ENCODE measurements at regions not wholly inside any gene's neighbourhood (a gene's known extent, or its start where the extent isn't known, plus 50 kb on each side); places are given as distances from the start of the nearest gene placed in this dataset.
"Not testable (repeated sequence)": the region's sequence is repeated elsewhere in the genome, so short reads cannot be mapped to it uniquely, and the experiment has no call there.

- intact Hi-C loops (cut with DNase I): no loop called here
- no peaks in the 10 kb centered on the region for H3K36me3 ChIP-seq
- no peaks in the 10 kb centered on the region for H3K27me3 ChIP-seq
- TF ChIP-seq POLR2A (IDR thresholded peaks at IDR 0.05) (no peak), CTCF (IDR thresholded peaks at IDR 0.05) (no peak)
- H3K27ac ChIP-seq: no peak overlapping the region
- no peaks in the 10 kb centered on the region for H3K4me1 ChIP-seq
- no peaks in the 10 kb centered on the region for H3K9me3 ChIP-seq
- no peak overlapping the region for H3K4me3 ChIP-seq
- WGBS, 2 donors: 53 to 73% methylated on average over 3 to 4 of the region's 4 CpGs
- no peak for DNase-seq
Measured at GRCh38 chr3:35141406-35141805, 497.9 kb upstream of the ARPP21 start.

- Histone ChIP-seq H3K27me3 (no peaks in the 10 kb centered on the region), H3K27ac (no peak overlapping the region), H3K36me3 (no peaks in the 10 kb centered on the region), H3K9me3 (no peaks in the 10 kb centered on the region), H3K4me3 (no peak overlapping the region), H3K4me1 (no peaks in the 10 kb centered on the region)
- DNase-seq: no peak
- intact Hi-C loops (cut with DNase I): no loop called here
- no peak for TF ChIP-seq CTCF (IDR thresholded peaks at IDR 0.05)
- TF ChIP-seq POLR2A (IDR thresholded peaks at IDR 0.05): no peak
Measured at GRCh38 chr3:35144011-35144410, 495.3 kb upstream of the ARPP21 start.

- H3K27ac ChIP-seq; H3K4me1 ChIP-seq; H3K36me3 ChIP-seq; H3K27me3 ChIP-seq; DNase-seq; intact Hi-C loops (cut with DNase I); H3K9me3 ChIP-seq; H3K4me3 ChIP-seq: not testable (repeated sequence)
- 66 to 73% methylated on average over 7 to 10 of the region's 10 CpGs for WGBS, 2 donors
Measured at GRCh38 chr3:35146256-35147035, 492.9 kb upstream of the ARPP21 start.

GRCh38 chr3:35183927-35184675 lies 455.2 kb upstream of the ARPP21 start:
- WGBS, 2 donors: 48 to 49% methylated on average over 2 of the region's 2 CpGs
- Histone ChIP-seq H3K4me3 (no peak overlapping the region), H3K4me1 (no peaks in the 10 kb centered on the region), H3K27ac (no peak overlapping the region), H3K36me3 (no peaks in the 10 kb centered on the region), H3K9me3 (peaks cover 0 to 17% (median 4%) of the 10 kb centered on the region in 3 donors), H3K27me3 (no peaks in the 10 kb centered on the region)
- no peak for DNase-seq
- no peak for TF ChIP-seq POLR2A (IDR thresholded peaks at IDR 0.05)
- no peak for TF ChIP-seq CTCF (IDR thresholded peaks at IDR 0.05)
- intact Hi-C loops (cut with DNase I): no loop called here

GRCh38 chr3:35184775-35185174 lies 454.6 kb upstream of the ARPP21 start:
- H3K27me3 ChIP-seq: no peaks in the 10 kb centered on the region
- H3K27ac ChIP-seq: no peak overlapping the region
- 50 to 58% methylated on average over 2 of the region's 2 CpGs for WGBS, 2 donors
- intact Hi-C loops (cut with DNase I): no loop called here
- no peak overlapping the region for H3K4me3 ChIP-seq
- peaks cover 0 to 3% (median 0%) of the 10 kb centered on the region in 3 donors for H3K4me1 ChIP-seq
- no peak for DNase-seq
- H3K36me3 ChIP-seq: no peaks in the 10 kb centered on the region
- no peak for TF ChIP-seq CTCF (IDR thresholded peaks at IDR 0.05)
- TF ChIP-seq POLR2A (IDR thresholded peaks at IDR 0.05): no peak
- peaks cover 0 to 17% (median 4%) of the 10 kb centered on the region in 3 donors for H3K9me3 ChIP-seq

Measured in esophagus squamous epithelium (tissue), 5 donors.